SJSA1 (cell line): ENCODE measurements at regions not wholly inside any gene's neighbourhood (a gene's known extent, or its start where the extent isn't known, plus 50 kb on each side); places are given as distances from the start of the nearest gene placed in this dataset.
A peak's percentile ranks its signal among the peaks of the same experiment; 100 is the strongest.

Experiments used
- DNase-seq, 2 experiments: peaks; one replicate each; pipeline ENCODE4 v3.0.0-alpha.2; 2015 to 2020; ENCODE audit warnings: low spot score in 2 of 2, low read depth in 1 of 2
- H3K27ac ChIP-seq: fragments of 250-450 bp; sonication (Bioruptor Pico); 2 replicates; pipeline ENCODE4 v1.5.1; 2020; ENCODE audit warnings: mild to moderate bottlenecking, moderate library complexity
- H3K27me3 ChIP-seq: fragments of 250-450 bp; sonication (Bioruptor Pico); replicated peaks from 2 replicates; pipeline ENCODE4 v1.5.1; 2020; ENCODE audit warnings: mild to moderate bottlenecking, moderate library complexity
- H3K36me3 ChIP-seq: fragments of 250-450 bp; sonication (Bioruptor Pico); 2 replicates; pipeline ENCODE4 v1.5.1; 2020; ENCODE audit warnings: mild to moderate bottlenecking
- H3K4me1 ChIP-seq: fragments of 250-450 bp; sonication (Bioruptor Pico); replicated peaks from 2 replicates; pipeline ENCODE4 v1.6.1; 2021; ENCODE audit warnings: mild to moderate bottlenecking
- H3K4me3 ChIP-seq: fragments of 250-450 bp; sonication (Bioruptor Pico); 2 replicates; pipeline ENCODE4 v1.5.1; 2020; ENCODE audit warnings: mild to moderate bottlenecking
- H3K9me3 ChIP-seq: fragments of 250-450 bp; sonication (Bioruptor Pico); replicated peaks from 2 replicates; pipeline ENCODE4 v1.5.1; 2020; ENCODE audit warnings: mild to moderate bottlenecking

DNA sequence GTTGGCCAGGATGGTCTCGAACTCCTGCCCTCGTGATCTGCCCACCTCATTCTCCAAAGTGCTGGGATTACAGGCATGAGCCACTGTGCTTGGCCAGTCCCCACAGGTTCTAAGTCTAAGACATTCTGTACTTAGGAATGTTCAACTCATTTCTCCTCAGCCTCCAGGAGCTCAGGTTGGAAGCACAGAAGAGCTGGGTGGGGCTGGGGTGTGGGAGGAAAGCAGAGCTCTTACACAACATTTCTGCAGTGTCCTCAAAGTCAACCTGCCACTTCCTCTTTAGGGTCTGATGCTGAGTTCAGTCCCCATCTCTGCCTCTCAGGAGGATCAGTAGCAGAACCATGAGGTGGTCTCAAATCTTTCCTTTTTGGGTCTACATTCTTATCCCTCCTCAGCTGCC lies 75.5 kb downstream of the MRPL46 start:
- H3K36me3 ChIP-seq, result no peaks in the 10 kb centered on the region
- H3K27me3 ChIP-seq, result no peaks in the 10 kb centered on the region
- H3K27ac ChIP-seq, result no peak overlapping the region
- H3K4me3 ChIP-seq, result no peak overlapping the region
- DNase-seq, result no peak
- H3K9me3 ChIP-seq, result no peaks in the 10 kb centered on the region
- H3K4me1 ChIP-seq, result peaks cover 3% of the 10 kb centered on the region; the same call in 1 of the 2 replicates

GRCh38 chr15:88391006-88391405 lies 76.2 kb downstream of the MRPL46 start:
- DNase-seq, result no peak
- H3K36me3 ChIP-seq, result no peaks in the 10 kb centered on the region
- H3K27me3 ChIP-seq, result no peaks in the 10 kb centered on the region
- H3K4me3 ChIP-seq, result no peak overlapping the region
- no peaks in the 10 kb centered on the region for H3K9me3 ChIP-seq
- peaks cover 3% of the 10 kb centered on the region; the same call in 1 of the 2 replicates for H3K4me1 ChIP-seq
- H3K27ac ChIP-seq, result no peak overlapping the region

DNA sequence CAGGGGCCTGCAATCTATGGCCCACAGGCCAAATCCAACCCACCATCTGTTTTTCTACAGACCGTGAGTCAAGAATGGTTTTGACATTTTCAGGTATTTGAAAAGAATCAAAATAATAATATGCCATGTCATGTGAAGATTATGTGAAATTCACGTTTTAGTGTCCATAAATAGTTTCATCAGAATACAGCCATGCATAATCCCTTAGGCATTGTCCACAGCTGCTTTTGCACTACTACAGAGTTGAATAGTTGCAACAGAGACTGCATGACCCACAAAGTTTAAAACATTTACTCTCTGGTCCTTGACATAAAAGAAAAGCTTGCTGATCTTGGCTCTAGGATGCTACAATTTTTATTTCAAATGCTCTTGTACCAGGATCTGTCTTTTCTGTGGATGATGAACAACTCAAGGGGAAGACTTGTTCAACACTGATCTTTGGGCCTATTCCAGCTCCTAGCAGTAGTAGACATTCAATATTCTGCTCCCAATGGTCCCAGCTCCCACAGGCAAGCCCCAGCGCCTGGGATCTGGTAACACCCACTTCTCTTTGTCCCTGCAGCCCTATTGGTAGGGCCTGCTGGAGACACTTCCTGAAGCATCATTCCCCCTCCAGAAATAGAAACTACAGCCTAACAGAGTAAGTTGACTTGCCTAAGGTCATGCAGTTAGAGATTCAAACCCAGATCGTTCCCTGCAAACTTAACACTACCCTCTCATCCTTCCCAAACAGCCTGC lies 76.9 kb downstream of the MRPL46 start:
- Histone ChIP-seq H3K27me3 (no peaks in the 10 kb centered on the region), H3K36me3 (no peaks in the 10 kb centered on the region), H3K4me1 (peaks cover 3% of the 10 kb centered on the region; the same call in 1 of the 2 replicates), H3K4me3 (no peak overlapping the region), H3K9me3 (no peaks in the 10 kb centered on the region), H3K27ac (no peak overlapping the region)
- DNase-seq, result no peak

GRCh38 chr15:88389120-88389519 lies 78.1 kb downstream of the MRPL46 start:
- no peak for DNase-seq
- H3K4me1 ChIP-seq, result peaks cover 3% of the 10 kb centered on the region; the same call in 1 of the 2 replicates
- H3K9me3 ChIP-seq, result no peaks in the 10 kb centered on the region
- H3K27ac ChIP-seq, result 0 out of 2 replicates have a peak overlapping the region, but pooled peaks have one; percentile 16
- H3K4me3 ChIP-seq, result no peak overlapping the region
- H3K36me3 ChIP-seq, result no peaks in the 10 kb centered on the region
- H3K27me3 ChIP-seq, result no peaks in the 10 kb centered on the region

DNA sequence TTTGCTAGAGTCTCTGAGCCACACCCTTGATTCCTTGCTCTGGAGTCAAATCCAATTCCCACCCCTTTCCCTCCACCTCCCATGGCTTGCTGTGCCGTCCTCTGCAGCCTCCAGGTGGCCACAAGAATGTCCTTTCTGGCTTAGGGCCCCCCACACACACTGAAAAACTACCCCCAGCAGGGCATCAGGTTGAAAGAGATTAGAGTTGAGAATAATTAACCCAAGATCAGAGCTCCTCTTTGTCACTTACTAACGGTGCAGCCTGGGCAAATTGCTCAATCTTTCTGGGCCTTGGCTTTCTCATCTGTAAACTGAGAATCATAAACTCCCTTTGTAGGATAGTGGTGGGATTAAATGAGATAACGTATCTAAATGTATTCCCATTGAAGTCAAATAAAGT lies 78.5 kb downstream of the MRPL46 start:
- Histone ChIP-seq H3K9me3 (no peaks in the 10 kb centered on the region), H3K4me3 (no peak overlapping the region), H3K27me3 (no peaks in the 10 kb centered on the region), H3K36me3 (no peaks in the 10 kb centered on the region), H3K4me1 (peaks cover 3% of the 10 kb centered on the region; the same call in 1 of the 2 replicates), H3K27ac (0 out of 2 replicates have a peak overlapping the region, but pooled peaks have one; percentile 16)
- DNase-seq, result peak in 1 of 2 experiments; percentile 24

DNA sequence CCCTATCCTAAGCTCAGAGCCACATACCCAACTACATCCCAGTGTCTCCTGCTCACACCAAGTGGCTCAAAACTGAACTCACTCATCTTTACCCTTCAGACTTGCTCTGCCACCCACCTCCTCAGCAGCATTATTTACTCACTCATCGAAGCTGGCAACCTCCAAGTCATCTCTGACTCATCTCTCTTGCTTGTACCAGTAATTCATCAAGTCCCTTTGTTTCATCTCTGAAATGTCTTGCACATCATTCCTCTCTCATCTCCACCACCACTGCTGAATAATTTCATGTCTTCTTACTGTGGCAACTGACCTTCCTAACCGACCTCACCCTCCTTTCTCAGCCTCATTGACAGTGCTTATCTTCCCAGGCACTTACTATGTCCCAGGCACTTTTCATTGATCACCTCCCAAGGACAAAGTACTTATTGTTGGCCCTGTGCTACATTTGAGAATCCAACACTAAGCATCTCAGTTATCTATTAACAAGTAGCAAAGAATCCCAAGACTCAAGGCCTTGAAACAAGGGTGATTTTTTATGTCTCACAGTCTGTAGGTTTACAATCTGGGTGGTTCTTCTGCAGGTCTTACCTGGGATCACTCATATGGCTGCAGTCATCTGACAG lies 82.0 kb downstream of the MRPL46 start:
- Histone ChIP-seq H3K4me3 (no peak overlapping the region), H3K27ac (no peak overlapping the region), H3K36me3 (no peaks in the 10 kb centered on the region), H3K4me1 (peaks cover 3% of the 10 kb centered on the region; the same call in 1 of the 2 replicates), H3K27me3 (no peaks in the 10 kb centered on the region), H3K9me3 (no peaks in the 10 kb centered on the region)
- peak in 1 of 2 experiments; percentile 10 for DNase-seq

DNA sequence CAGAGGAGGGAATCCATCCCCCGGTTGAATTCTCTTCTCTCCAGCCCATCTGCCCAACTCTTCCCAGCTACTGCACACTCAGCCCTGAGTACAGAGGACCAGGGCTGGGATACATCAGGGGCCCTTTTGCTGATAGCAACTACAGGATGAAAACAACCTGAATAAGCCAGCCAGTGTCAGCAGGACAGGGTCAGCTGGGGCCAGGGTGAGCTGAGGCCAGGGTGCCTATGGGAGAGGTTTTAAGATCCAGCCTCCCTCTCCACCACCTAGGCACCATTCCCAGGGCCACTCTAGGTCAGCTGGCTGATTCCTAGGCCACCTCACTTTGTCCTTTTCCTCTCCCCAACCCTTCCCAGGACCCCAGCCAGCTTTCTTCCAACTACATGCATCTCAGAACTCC lies 83.8 kb downstream of the MRPL46 start:
- Histone ChIP-seq H3K36me3 (no peaks in the 10 kb centered on the region), H3K27ac (no peak overlapping the region), H3K4me3 (no peak overlapping the region), H3K27me3 (no peaks in the 10 kb centered on the region), H3K4me1 (peaks cover 3% of the 10 kb centered on the region; the same call in 1 of the 2 replicates), H3K9me3 (no peaks in the 10 kb centered on the region)
- no peak for DNase-seq

- Histone ChIP-seq H3K27me3 (no peaks in the 10 kb centered on the region), H3K4me1 (no peaks in the 10 kb centered on the region), H3K27ac (no peak overlapping the region), H3K9me3 (no peaks in the 10 kb centered on the region), H3K4me3 (no peak overlapping the region), H3K36me3 (no peaks in the 10 kb centered on the region)
- no peak for DNase-seq
These were observed 84.7 kb downstream of the MRPL46 start for GRCh38 chr15:88382482-88382983.

DNA sequence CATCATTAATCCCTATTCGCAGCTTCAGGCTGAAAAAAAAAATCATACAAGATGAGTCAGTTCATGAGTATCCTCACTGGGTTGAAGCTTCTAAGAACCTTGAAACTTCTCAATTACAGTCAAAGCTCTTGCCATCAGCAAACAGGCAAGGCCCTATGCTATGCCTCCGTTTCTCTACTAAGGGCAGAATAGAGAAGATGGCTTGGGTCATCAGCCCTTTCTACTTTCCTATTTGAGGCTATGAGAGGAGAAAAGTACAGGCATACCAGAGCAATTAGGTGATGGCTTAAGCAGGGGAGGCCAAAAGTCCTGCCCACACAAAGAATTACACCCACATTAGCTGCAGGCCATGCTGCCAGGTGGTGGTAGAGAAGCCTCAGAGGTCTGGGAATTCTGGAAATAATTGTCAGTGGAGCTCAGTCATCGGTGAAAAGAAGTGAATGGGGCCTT lies 89.0 kb downstream of the MRPL46 start:
- H3K9me3 ChIP-seq, result no peaks in the 10 kb centered on the region
- H3K36me3 ChIP-seq, result no peaks in the 10 kb centered on the region
- H3K27me3 ChIP-seq, result no peaks in the 10 kb centered on the region
- no peak for DNase-seq
- no peaks in the 10 kb centered on the region for H3K4me1 ChIP-seq
- no peak overlapping the region for H3K4me3 ChIP-seq
- H3K27ac ChIP-seq, result no peak overlapping the region

DNA sequence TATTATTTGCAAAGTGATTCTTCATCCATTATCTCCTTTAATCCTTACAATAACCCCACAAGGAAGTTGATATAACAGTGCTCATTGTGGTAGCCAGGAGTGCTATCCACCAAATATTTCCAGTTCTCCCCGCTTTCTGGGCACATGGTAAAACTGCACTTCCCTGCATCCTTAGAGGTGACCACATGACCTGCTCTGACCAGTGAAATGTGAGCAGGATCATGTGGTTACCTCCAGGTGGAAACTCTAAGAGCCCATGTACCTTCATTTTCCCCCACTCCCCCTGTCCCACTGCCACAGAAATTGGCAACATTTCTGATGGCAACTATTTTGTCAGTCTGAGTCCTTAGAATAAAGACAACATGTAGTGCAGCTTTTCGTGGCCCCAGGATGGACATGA lies 89.7 kb downstream of the MRPL46 start:
- Histone ChIP-seq H3K27ac (no peak overlapping the region), H3K36me3 (no peaks in the 10 kb centered on the region)

DNA sequence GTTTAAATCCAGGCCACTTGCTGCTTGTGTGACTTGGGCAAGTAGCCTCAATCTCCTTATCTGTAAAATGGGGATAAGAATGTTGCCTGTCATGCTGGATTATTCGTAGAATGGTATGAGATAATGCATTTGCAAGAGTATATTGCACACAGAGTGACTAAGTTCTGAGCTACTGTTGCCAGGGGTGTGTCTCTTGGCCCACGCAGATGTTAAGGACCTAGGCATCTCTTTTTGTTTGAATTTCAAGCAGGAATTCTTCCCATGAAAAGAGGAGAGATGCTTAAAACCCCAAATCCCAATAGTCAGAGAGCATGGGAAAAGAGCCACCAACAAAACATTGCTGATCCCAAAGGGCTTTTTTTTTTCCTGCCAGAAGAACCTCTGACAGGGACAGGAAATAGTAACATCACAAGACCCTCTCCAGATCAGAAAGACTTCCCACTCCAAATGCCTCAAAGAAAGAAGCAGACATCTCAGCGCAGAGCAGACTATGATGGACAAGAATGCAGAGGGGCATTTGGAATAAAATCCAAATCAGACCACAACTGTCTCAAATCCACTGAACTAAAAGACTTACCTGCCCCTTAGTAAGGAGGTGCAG lies 90.5 kb downstream of the MRPL46 start:
- H3K27me3 ChIP-seq, result no peaks in the 10 kb centered on the region
- H3K27ac ChIP-seq, result no peak overlapping the region
- H3K36me3 ChIP-seq, result no peaks in the 10 kb centered on the region
- no peaks in the 10 kb centered on the region for H3K9me3 ChIP-seq
- DNase-seq, result peak in 1 of 2 experiments; percentile 17
- no peak overlapping the region for H3K4me3 ChIP-seq
- H3K4me1 ChIP-seq, result no peaks in the 10 kb centered on the region

More for the DNA sequence above, 89.7 kb downstream of the MRPL46 start:
- Histone ChIP-seq H3K4me3 (no peak overlapping the region), H3K27me3 (no peaks in the 10 kb centered on the region), H3K4me1 (no peaks in the 10 kb centered on the region), H3K9me3 (no peaks in the 10 kb centered on the region)
- no peak for DNase-seq

GRCh38 chr15:88375234-88375927 lies 91.8 kb downstream of the MRPL46 start:
- H3K4me3 ChIP-seq, result no peak overlapping the region
- DNase-seq, result peak; percentile 35 to 37
- no peaks in the 10 kb centered on the region for H3K27me3 ChIP-seq
- H3K9me3 ChIP-seq, result no peaks in the 10 kb centered on the region
- no peaks in the 10 kb centered on the region for H3K36me3 ChIP-seq
- no peak overlapping the region for H3K27ac ChIP-seq
- no peaks in the 10 kb centered on the region for H3K4me1 ChIP-seq

GRCh38 chr15:88365124-88365523 lies 102.1 kb downstream of the MRPL46 start:
- Histone ChIP-seq H3K27me3 (no peaks in the 10 kb centered on the region), H3K4me1 (no peaks in the 10 kb centered on the region), H3K36me3 (no peaks in the 10 kb centered on the region), H3K4me3 (no peak overlapping the region), H3K27ac (no peak overlapping the region), H3K9me3 (no peaks in the 10 kb centered on the region)
- peak in 1 of 2 experiments; percentile 24 for DNase-seq
